HG03039 (cell line): ENCODE measurements at regions not wholly inside any gene's neighbourhood (a gene's known extent, or its start where the extent isn't known, plus 50 kb on each side); places are given as distances from the start of the nearest gene placed in this dataset.
"Not testable (repeated sequence)": the region's sequence is repeated elsewhere in the genome, so short reads cannot be mapped to it uniquely, and the experiment has no call there.

Source experiments
- ATAC-seq: cut with Tn5 transposase; IDR thresholded peaks from one replicate; pipeline ENCODE4 v1.9.1; 2021; ENCODE audit warnings: mild to moderate bottlenecking, moderate library complexity; ENCODE audit not compliant: unreplicated experiment

DNA sequence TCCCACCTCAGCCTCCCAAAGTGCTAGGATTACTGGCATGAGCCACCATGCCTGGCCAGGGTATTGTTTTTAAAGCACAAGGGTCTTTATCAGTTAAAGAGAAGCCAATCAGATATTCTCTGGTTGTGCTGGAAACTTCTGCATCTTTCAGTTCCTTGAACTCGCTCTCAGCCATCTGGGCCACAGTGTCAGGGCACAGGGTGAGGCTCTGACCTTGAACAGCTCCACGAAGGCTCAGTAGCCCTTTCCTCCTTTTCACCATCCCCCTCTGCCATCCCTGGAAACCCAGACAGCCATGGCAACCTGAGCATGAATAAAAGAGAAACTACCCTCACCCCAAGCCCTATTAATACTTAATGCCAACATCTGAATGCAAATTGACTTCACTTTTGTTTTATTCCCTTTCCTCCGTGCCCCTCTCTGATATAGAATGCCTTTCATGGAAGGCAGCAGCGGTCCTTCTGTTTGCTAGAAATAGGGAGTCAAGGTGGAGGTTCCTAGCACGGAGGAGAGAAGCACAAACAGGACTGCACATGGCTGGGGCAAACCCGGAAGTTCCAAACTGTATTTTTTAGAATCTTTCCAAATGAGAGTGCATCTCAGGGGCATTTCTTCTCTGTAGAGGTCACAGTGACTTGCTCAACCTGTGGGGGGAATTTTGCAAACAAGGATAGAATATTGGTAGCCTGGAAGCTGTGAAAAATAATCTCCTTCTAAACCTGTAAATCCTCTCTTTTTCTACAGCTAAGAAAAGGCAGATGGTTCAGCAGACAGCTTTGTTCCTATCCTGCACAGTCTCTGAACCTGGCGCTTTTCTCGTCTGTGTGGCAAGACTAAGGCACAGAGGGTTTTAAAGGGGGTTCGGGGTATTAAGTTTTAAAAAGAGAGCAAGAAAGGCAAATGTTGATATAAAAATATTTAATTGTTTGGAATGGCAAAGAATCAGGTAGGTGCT, 176.4 kb upstream of the RREB1 start:
- ATAC-seq: no peak

DNA sequence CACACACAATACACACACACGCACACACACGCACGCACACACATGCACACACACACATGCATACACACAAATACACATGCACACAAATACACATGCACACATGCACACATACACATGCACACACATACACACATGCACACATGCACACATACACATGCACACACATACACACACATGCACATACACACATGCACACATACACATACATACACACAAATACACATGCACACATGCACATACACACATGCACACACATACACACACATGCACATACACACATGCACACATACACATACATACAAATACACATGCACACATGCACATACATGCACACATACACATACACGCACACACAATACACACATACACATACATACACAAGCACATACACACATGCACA, 175.4 kb upstream of the RREB1 start:
- ATAC-seq: no peak

- no peak for ATAC-seq
These were observed 174.8 kb upstream of the RREB1 start for GRCh38 chr6:6932968-6933367.

DNA sequence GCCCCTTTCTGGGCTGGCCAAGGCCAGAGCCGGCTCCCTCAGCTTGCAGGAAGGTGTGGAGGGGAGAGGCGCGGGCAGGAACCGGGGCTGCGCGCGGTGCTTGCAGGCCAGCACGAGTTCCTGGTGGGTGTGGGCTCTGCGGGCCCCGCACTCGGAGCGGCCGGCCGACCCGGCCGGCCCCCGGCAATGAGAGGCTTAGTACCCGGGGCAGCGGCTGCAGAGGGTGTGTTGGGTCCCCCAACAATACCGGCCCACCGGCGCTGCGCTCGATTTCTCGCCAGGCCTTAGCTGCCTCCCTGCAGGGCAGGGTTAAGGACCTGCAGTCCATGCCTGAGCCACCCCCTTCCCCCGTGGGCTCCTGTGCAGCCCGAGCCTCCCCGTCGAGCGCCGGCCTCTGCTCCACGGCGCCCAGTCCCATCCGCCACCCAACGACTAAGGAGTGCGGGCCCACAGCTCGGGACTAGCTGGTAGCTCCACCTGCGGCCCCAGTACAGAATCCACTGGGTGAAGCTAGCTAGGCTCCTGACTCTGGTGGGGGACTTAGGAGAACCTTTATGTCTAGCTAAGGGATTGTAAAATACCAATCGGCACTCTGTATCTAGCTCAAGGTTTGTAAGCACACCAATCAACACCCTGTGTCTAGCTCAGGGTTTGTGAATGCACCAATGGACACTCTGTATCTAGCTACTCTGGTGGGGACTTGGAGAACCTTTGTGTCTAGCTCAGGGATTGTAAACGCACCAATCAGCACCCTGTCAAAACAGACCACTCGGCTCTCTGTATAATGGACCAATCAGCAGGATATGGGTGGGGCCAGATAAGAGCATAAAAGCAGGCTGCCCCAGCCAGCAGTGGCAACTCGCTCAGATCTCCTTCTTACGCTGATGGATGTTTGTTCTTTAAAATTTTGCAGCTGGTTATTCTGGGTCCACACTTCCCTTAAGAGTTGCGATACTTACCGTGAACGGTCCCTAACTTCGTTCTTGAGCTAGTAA, 167.4 kb upstream of the RREB1 start:
- no peak for ATAC-seq

- ATAC-seq: no peak
These were observed 166.6 kb upstream of the RREB1 start for GRCh38 chr6:6941201-6941600.

DNA sequence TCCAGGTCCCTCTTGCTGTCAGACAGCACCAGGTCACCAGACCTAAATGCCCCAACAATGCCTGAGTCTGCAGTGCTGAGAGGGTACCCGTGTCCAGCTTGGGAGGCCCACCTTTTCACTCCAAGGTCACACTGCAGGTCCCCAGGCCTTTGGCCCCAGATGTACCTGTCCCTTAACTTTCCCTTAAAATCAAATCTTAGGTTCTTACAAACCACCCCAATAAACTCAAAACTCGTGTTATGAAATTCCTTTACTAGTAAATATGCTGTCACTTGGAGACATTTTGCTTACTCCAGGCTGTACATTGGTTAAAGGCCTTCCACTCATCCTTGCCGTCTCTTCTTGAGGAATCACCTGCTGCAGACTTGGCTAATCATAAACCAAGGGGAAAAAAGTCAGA, 165.7 kb upstream of the RREB1 start:
- no peak for ATAC-seq

- peak; percentile 72 for ATAC-seq
These were observed 164.9 kb upstream of the RREB1 start for GRCh38 chr6:6942831-6943230.

- no peak for ATAC-seq
These were observed 164.3 kb upstream of the RREB1 start for GRCh38 chr6:6943421-6943820.

- no peak for ATAC-seq
These were observed 161.3 kb upstream of the RREB1 start for GRCh38 chr6:6946206-6947155.

GRCh38 chr6:6950373-6951145, 157.2 kb upstream of the RREB1 start:
- ATAC-seq: no peak

GRCh38 chr6:6951355-6951754, 156.4 kb upstream of the RREB1 start:
- ATAC-seq: no peak

DNA sequence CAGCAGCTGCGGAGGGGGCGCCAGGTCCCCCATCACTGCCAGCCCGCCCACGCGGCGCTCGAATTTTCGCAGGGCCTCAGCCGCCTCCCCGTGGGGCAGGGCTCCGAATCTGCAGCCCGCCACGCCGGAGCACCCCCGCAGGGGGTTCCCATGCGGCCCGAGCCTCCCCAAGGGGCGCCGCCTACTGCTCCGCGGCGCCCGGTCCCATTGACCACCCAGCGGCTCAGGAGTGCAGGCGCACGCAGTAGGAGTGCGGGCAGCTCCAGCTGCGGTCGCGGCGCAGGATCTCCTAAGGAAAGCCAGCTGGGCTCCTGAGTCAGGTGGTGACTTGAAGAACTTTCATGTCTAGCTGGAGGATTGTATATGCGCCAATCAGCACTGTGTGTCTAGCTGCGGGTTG, 155.3 kb upstream of the RREB1 start:
- no peak for ATAC-seq

GRCh38 chr6:6952927-6953326, 154.8 kb upstream of the RREB1 start:
- ATAC-seq: not testable (repeated sequence)

- no peak for ATAC-seq
These were observed 147.1 kb upstream of the RREB1 start for GRCh38 chr6:6960571-6961251.

DNA sequence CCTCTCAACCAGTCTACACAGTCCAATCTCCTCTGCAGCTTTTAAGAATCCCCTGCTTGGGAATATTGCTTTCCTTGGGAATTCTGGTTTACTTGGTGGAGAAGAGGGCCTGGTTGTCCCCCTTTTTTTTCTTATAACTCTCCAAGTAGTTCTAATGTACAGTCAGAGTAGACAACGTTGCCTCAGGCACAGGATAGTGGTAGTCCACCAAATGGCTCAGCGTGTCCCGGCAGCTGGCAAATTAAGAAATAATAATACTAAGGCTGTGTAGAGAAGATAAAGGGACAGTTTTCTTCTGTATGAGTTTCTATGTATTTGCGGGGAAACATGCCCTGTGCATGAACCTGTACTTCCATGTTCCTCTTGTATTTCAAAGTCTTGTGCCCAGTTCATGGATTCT, 145.7 kb upstream of the RREB1 start:
- no peak for ATAC-seq

- ATAC-seq: no peak
These were observed 145.1 kb upstream of the RREB1 start for GRCh38 chr6:6962699-6963098.

DNA sequence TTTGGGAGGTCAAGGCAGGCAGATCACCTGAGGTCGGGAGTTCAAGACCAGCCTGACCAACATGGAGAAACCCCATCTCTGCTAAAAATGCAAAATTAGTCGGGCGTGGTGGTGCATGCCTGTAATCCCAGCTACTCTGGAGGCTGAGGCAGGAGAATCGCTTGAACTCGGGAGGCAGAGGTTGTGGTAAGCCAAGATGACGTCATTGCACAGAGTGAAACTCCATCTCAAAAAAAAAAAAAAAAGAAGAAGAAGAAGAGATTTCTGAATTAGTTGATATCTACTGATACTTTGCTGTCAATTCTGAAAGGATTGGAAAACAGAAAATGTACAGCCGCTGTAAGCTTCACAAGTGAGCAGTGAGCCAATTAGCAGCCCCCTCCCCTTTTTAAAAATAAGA, 144.4 kb upstream of the RREB1 start:
- not testable (repeated sequence) for ATAC-seq

GRCh38 chr6:6964675-6965074, 143.1 kb upstream of the RREB1 start:
- no peak for ATAC-seq

- ATAC-seq: no peak
These were observed 141.6 kb upstream of the RREB1 start for GRCh38 chr6:6966127-6966526.
